GM19239 (cell line): ENCODE measurements at regions not wholly inside any gene's neighbourhood (a gene's known extent, or its start where the extent isn't known, plus 50 kb on each side); places are given as distances from the start of the nearest gene placed in this dataset.
"Not testable (repeated sequence)": the region's sequence is repeated elsewhere in the genome, so short reads cannot be mapped to it uniquely, and the experiment has no call there.

ENCODE experiments used
- DNase-seq: peaks from one replicate; pipeline ENCODE4 v3.0.0; 2011; ENCODE audit warnings: low spot score; ENCODE audit not compliant: insufficient read length
- FAIRE-seq: peaks from 2 replicates; lab custom pipeline; 2011; peaks lifted over from hg19 to GRCh38; lab: Jason Lieb, UNC

DNA sequence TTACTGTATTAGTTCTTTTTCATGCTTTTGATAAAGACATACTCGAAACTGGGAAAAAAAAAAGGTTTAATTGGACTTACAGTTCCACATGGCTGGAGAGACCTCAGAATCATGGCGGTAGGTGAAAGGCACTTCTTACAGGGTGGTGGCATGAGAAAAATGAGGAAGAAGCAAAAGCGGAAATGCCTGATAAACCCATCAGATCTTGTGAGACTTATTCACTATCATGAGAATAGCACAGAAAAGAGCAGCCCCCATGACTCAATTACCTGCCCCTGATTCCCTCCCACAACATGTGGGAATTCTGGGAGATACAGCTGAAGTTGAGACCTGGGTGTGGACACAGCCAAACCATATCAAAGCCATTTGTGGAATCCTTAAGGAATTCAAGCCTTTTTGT, 1238.9 kb downstream of the ADGRL3 start:
- no peak for DNase-seq
- FAIRE-seq = no peak

- no peak for DNase-seq
These were observed 1234.8 kb downstream of the ADGRL3 start for GRCh38 chr4:62434921-62435320.

GRCh38 chr4:62431513-62432231, 1231.5 kb downstream of the ADGRL3 start:
- FAIRE-seq, DNase-seq: not testable (repeated sequence)

More at GRCh38 chr4:62434921-62435320, 1234.8 kb downstream of the ADGRL3 start:
- no peak for FAIRE-seq

DNA sequence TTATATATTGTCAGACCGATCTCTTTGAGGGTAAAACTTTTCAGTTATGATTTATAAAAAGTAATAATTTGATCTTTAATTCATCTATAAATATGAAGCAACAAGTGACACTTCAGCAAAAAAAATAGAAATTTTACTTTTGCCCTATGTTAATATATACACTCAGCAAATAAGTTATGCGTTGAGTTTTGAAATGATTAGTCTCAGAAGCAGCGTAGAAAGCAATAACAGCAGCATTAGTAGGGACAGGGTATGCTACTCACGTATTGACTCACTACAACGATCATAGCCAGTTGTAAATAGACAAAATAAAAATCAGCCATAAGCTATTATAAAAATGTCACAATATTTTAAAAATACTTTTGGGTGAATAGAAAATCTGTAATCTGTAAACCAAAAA, 1229.2 kb downstream of the ADGRL3 start:
- no peak for DNase-seq
- FAIRE-seq = no peak

DNA sequence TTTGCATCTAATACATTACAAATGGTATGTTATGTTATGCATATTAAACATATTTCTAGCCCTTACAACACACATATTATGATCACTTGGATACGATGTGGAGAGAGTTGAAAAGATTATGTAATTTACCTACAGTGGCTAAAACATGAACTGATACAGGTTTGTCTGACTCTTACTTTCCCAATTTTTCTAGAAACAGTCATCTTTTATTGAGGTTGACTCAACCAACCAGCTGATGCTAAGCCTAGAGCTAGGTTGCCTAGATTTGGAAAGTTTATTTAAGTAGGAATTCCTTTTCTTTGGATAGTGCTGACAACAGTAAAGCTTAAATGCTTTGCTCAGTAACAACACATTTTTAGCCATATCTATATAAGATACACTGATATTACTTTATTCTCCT, 1215.1 kb downstream of the ADGRL3 start:
- FAIRE-seq (no peak), DNase-seq (no peak)

DNA sequence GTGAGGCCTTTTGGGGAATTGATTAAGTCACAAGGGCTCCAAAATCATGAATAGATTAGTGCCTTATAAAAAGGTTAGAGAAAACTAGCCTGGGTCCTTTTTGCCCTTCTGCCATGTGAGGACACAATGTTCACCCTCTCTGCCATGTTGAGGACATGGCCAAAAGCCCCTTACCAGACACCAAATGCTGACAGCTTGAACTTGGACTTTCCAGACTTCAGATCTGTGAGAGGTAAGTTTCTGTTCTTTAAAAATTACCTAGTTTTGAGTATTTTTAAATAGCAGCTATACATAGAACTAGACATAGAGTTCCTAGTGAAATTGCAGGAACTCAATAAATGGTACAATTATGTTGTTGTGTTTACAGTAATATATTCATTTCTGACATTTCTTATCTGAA, 1214.4 kb downstream of the ADGRL3 start:
- DNase-seq = no peak
- FAIRE-seq = no peak

DNA sequence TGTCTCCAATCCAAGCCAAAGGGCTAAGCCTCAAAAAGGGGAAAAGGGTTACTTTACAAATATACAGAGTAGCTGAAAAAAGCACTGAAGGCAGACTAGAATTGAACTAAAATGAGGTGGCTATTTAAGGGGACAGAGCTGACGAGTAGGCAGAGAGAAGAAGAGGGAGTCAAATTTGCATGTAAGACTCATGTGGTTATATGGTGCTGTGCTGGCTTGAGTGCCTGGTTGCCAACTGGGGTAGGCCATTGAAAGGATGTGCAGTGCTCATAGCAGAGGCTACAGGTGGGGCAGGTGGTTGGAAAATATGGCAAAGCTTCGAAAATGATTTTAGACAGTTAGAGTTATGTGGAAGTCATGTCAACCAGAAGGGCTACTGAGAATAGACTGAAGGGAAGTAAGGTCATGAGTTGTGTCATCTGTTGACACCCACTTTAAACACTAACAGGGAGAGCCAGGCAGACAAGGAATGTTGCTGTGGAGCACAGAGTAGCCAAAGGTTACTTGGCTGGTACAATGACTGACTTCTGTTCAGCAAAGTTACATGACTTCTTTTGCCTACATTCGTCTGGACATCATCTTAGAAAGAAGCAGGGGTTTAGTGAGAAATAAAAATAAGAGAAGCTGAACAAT, 1210.4 kb downstream of the ADGRL3 start:
- DNase-seq (no peak), FAIRE-seq (no peak)

GRCh38 chr4:62408454-62408853, 1208.3 kb downstream of the ADGRL3 start:
- DNase-seq = no peak
- FAIRE-seq = no peak

- DNase-seq = no peak
- FAIRE-seq = no peak
These were observed 1207.4 kb downstream of the ADGRL3 start for GRCh38 chr4:62407534-62407933.

- FAIRE-seq = no peak
- DNase-seq = no peak
These were observed 1202.1 kb downstream of the ADGRL3 start for GRCh38 chr4:62402088-62402806.

- no peak for FAIRE-seq
- no peak for DNase-seq
These were observed 1199.1 kb downstream of the ADGRL3 start for GRCh38 chr4:62399242-62399641.

GRCh38 chr4:62398318-62398717, 1198.2 kb downstream of the ADGRL3 start:
- no peak for FAIRE-seq
- DNase-seq = no peak

- DNase-seq (no peak), FAIRE-seq (no peak)
These were observed 1194.6 kb downstream of the ADGRL3 start for GRCh38 chr4:62394766-62395165.

DNA sequence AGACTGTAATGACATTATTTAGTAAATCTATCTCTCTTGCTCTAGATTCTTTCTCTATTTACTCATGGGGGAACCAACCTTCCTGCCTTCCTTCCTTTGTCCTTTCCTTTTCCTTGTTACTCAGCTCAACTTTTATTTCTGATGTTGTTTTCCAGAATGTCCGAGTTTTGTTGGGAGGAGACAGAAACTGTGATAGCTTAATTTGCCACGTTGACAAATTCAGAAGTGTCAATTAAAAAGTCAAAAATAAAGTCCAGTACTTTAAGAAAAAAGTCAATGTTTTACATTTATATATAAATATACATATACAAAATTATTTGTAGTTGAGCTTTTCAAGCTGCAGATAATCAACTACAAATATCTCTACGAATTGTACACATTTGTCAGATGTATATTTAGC, 1187.7 kb downstream of the ADGRL3 start:
- no peak for DNase-seq
- no peak for FAIRE-seq

- FAIRE-seq = no peak
- no peak for DNase-seq
These were observed 1177.6 kb downstream of the ADGRL3 start for GRCh38 chr4:62377700-62378099.

GRCh38 chr4:62377245-62377644, 1177.1 kb downstream of the ADGRL3 start:
- DNase-seq (no peak), FAIRE-seq (no peak)

- FAIRE-seq = no peak
- DNase-seq = no peak
These were observed 1166.8 kb downstream of the ADGRL3 start for GRCh38 chr4:62366939-62367338.

DNA sequence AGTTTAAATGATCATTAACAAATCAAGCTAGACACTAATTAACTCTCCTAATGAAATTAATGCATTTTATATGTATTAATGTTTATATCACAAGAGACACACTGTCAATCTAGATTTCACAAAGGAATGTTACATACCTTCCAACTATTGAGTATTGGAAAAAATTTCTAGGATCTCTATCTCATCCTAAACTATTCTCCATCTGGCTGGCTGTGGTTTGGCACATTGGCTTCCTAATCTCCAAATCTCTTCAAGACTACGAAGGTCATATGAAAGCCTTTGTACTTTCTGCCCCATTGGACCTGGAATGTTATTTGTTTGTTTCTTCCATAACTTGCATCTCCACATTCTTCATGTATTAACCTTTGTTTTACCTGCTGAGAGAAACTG, 1160.0 kb downstream of the ADGRL3 start:
- DNase-seq (no peak), FAIRE-seq (no peak)

GRCh38 chr4:62359441-62360155, 1159.5 kb downstream of the ADGRL3 start:
- no peak for FAIRE-seq
- DNase-seq = no peak

DNA sequence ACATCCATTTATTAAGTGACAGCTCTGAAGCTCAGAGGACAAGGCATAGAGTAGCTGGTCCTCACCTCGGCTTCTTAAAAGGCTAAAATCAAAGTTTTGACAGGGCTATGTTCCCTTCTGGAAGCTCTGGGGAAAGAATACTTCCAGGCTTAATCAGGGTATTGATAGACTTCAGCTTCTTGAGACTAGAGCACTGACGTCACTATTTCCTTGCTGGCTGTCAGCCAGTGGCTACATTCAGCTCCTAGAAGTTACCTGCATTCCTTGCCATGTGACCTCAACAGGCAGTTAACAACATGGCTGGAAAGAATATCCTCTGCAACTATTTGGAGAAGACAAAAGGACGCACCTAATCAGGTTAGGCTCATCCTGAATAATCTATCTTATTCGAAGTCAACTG, 1144.8 kb downstream of the ADGRL3 start:
- FAIRE-seq (no peak), DNase-seq (no peak)

DNA sequence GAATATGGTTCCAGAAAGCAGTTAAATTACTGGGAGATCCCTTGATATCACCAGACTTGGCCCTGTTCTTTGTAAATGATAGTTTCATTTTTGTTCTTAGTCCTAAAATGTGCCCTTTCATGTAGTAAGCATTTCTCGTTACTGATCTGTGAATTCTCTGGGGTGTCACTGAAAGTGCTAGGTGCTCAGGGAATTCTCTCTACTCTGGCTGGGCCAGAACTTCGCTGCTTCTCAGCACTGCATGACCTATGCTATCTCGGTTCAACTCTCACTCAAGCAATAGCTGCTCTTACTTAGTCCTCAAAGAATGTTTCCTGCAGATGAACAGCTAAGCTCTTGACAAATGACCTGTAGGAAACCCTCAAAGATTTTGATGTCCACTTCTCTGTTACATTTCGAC, 1144.3 kb downstream of the ADGRL3 start:
- no peak for DNase-seq
- FAIRE-seq = no peak
